ENCODE measurements at regions not wholly inside any gene's neighbourhood (a gene's known extent, or its start where the extent isn't known, plus 50 kb on each side); places are given as distances from the start of the nearest gene placed in this dataset.

DNA sequence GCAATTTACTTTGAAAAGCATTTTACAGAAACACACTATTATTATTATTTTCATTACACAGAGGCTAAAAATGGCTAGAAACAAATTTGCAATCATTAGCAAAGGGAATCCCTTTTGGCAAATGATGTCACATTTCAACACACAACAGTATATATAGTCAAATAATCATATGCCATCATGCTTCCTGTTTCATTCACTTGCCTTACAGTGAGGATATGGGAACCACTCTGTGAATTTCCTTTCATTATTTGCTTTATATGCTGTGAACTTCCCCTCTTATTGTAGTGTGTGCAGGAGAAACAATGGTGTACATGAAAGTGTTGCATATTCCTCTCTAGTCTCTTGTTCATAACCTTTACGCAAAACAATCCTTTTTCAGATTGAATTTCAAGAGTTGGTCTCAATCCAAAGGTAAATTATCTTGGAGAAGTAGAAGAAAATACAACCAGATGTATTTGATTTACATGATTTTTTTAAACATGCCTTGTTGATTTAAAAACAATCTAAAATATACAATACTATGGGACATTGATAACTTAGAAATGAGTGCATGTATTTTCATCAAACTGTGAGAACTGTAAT is 657.3 kb downstream of the EFNB2 start:
- TF ChIP-seq, protein P1, sequence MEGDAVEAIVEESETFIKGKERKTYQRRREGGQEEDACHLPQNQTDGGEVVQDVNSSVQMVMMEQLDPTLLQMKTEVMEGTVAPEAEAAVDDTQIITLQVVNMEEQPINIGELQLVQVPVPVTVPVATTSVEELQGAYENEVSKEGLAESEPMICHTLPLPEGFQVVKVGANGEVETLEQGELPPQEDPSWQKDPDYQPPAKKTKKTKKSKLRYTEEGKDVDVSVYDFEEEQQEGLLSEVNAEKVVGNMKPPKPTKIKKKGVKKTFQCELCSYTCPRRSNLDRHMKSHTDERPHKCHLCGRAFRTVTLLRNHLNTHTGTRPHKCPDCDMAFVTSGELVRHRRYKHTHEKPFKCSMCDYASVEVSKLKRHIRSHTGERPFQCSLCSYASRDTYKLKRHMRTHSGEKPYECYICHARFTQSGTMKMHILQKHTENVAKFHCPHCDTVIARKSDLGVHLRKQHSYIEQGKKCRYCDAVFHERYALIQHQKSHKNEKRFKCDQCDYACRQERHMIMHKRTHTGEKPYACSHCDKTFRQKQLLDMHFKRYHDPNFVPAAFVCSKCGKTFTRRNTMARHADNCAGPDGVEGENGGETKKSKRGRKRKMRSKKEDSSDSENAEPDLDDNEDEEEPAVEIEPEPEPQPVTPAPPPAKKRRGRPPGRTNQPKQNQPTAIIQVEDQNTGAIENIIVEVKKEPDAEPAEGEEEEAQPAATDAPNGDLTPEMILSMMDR (IDR thresholded peaks at IDR 0.05) = no peak
- Mint-ChIP-seq H3K4me3 (ENCODE audit: unreplicated experiment) (no peak overlapping the region), H3K27ac (ENCODE audit: unreplicated experiment) (no peak overlapping the region)

DNA sequence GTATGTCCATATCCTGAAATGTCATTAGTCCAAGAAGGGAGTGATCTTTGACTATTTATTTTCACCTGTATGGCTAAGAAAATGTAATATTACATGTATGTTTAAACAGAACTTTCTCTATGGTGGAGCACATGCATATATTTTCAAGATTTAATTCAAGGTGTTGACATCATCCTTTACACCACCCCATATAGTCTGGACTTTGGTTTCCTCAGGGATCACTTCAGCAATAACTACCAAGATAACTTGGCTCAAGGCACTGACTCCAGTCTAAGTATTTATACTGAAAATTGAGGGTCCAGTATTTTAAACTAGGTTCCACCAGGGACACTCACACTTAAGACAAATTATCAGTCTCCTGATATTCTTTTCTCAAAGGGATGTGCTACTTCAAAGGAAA is 660.6 kb downstream of the EFNB2 start:
- Mint-ChIP-seq H3K36me3 (ENCODE audit: low read depth) (no peaks in the 10 kb centered on the region), H3K4me1 (ENCODE audit: low read depth) (peaks cover 6% of the 10 kb centered on the region), H3K27ac (ENCODE audit: unreplicated experiment) (no peak overlapping the region), H3K9me3 (ENCODE audit: low read depth) (no peaks in the 10 kb centered on the region), H3K4me3 (ENCODE audit: unreplicated experiment) (no peak overlapping the region), H3K27me3 (ENCODE audit: low read depth) (no peaks in the 10 kb centered on the region)
- no peak for DNase-seq (ENCODE audit: low spot score)
- TF ChIP-seq, protein P1 (IDR thresholded peaks at IDR 0.05) = no peak

More for the DNA sequence above, 657.3 kb downstream of the EFNB2 start:
- Mint-ChIP-seq H3K27me3 (ENCODE audit: low read depth) (no peaks in the 10 kb centered on the region), H3K4me1 (ENCODE audit: low read depth) (peaks cover 6% of the 10 kb centered on the region), H3K36me3 (ENCODE audit: low read depth) (no peaks in the 10 kb centered on the region), H3K9me3 (ENCODE audit: low read depth) (no peaks in the 10 kb centered on the region)
- no peak for DNase-seq (ENCODE audit: low spot score)

DNA sequence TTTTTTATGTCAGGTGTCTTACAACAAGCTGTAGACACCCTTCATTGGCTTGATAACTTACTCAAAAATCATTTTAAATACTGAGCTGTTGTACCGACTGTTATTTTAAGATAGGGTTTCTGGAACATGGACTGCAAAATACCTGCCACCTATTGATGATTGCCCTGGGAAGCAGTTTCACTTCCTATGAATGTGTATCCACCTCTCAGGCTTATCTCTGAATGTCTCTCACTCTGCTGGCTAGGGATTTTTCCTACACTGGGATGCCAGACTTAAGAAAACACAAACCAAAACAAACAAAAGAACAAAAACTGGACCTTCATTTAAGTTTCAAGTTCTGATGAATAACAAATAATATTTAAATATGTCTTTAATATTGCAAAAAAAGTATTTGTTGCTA is 663.7 kb downstream of the EFNB2 start:
- H3K4me3 Mint-ChIP-seq (ENCODE audit: unreplicated experiment) = no peak overlapping the region

DNA sequence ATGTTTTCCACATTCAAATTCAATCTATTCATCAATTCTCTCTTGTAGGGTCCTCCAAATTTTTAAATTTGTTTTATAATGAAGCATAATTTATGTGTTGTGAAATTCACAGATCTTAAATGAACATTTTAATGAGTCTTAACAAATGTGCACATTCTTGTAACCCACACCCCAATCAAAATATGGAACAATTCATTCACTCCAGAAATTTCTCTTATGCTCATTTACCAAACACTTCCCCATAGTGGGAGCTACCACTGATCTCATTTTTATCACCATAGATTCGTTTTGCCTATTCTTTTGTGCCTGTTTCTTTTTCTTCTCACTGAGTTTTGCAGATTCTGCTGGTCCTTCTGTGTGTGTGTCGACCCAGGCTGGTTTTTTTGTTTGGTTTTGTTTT is 664.1 kb downstream of the EFNB2 start:
- H3K36me3 Mint-ChIP-seq (ENCODE audit: low read depth) = no peaks in the 10 kb centered on the region
- no peak overlapping the region for H3K27ac Mint-ChIP-seq (ENCODE audit: unreplicated experiment)

More for the DNA sequence above, 663.7 kb downstream of the EFNB2 start:
- no peak overlapping the region for H3K27ac Mint-ChIP-seq (ENCODE audit: unreplicated experiment)
- H3K27me3 Mint-ChIP-seq (ENCODE audit: low read depth) = no peaks in the 10 kb centered on the region
- no peaks in the 10 kb centered on the region for H3K9me3 Mint-ChIP-seq (ENCODE audit: low read depth)
- H3K4me1 Mint-ChIP-seq (ENCODE audit: low read depth) = peaks cover 6% of the 10 kb centered on the region
- TF ChIP-seq, protein P1 (IDR thresholded peaks at IDR 0.05) = no peak
- no peak for DNase-seq (ENCODE audit: low spot score)
- H3K36me3 Mint-ChIP-seq (ENCODE audit: low read depth) = no peaks in the 10 kb centered on the region

DNA sequence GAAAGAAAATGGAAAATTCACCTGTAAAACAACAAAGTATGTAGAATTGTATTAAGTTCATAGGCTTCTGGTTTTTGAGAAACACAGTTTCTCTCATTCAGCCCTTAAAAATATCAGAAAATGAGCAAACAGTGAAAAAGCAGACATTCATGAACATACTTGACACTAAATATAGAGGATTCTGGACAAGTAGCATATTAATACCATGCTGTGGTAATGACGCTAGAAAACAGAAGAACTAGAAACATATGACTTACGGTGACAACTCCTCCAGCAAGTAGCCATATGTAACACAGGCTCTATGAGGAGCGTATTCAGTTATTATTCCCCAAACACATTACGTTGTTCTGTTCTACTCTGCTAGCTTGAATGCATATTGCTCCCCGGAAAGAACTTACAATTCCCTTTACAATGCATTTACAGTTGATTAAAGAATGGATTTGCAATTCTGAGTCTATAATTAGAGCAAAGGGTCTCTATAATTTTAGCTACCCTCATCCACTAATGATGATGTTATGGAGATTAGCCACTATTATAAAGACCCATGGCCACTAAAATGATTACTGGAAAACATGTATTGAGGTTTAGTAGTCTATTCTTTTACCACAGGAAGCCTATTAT is 672.1 kb downstream of the EFNB2 start:
- Mint-ChIP-seq H3K36me3 (ENCODE audit: low read depth) (no peaks in the 10 kb centered on the region), H3K4me3 (ENCODE audit: unreplicated experiment) (no peak overlapping the region), H3K27me3 (ENCODE audit: low read depth) (no peaks in the 10 kb centered on the region), H3K27ac (ENCODE audit: unreplicated experiment) (no peak overlapping the region), H3K4me1 (ENCODE audit: low read depth) (no peaks in the 10 kb centered on the region), H3K9me3 (ENCODE audit: low read depth) (no peaks in the 10 kb centered on the region)
- no peak for DNase-seq (ENCODE audit: low spot score)
- TF ChIP-seq, protein P1 (IDR thresholded peaks at IDR 0.05) = no peak

More for the DNA sequence above, 664.1 kb downstream of the EFNB2 start:
- H3K27me3 Mint-ChIP-seq (ENCODE audit: low read depth) = no peaks in the 10 kb centered on the region
- no peaks in the 10 kb centered on the region for H3K9me3 Mint-ChIP-seq (ENCODE audit: low read depth)
- peaks cover 6% of the 10 kb centered on the region for H3K4me1 Mint-ChIP-seq (ENCODE audit: low read depth)
- no peak overlapping the region for H3K4me3 Mint-ChIP-seq (ENCODE audit: unreplicated experiment)
- TF ChIP-seq, protein P1 (IDR thresholded peaks at IDR 0.05) = no peak
- no peak for DNase-seq (ENCODE audit: low spot score)

Data from chondrocyte (in vitro differentiated cells).